Cardiac muscle cell (in vitro differentiated cells and primary cell): ENCODE measurements at regions not wholly inside any gene's neighbourhood (a gene's known extent, or its start where the extent isn't known, plus 50 kb on each side); places are given as distances from the start of the nearest gene placed in this dataset.

ENCODE experiments used
- DNase-seq, 2 donors: peaks; one replicate each; pipeline versions ENCODE4 v3.0.0 to v3.0.0-alpha.2; 2010 to 2017; ENCODE audit warnings: low read depth in 1 of 2, low spot score in 1 of 2
- H3K27ac ChIP-seq: fragments of 200-600 bp; sonication (generic); 2 replicates; pipeline ENCODE4 v1.5.1; 2016
- H3K27me3 ChIP-seq: fragments of 200-600 bp; sonication (generic); 2 replicates; pipeline ENCODE4 v1.6.0; 2016; ENCODE audit warnings: control low read depth
- H3K36me3 ChIP-seq: fragments of 200-600 bp; sonication (generic); 2 replicates; pipeline ENCODE4 v1.5.1; 2016; ENCODE audit warnings: control low read depth
- H3K4me1 ChIP-seq: fragments of 200-600 bp; sonication (generic); 2 replicates; pipeline ENCODE4 v1.8.1; 2017; ENCODE audit warnings: low read depth, mild to moderate bottlenecking, mixed run types
- H3K4me3 ChIP-seq: fragments of 200-600 bp; sonication (generic); 2 replicates; pipeline ENCODE4 v1.5.1; 2016; ENCODE audit warnings: mild to moderate bottlenecking
- H3K9me3 ChIP-seq: fragments of 200-600 bp; sonication (generic); 2 replicates; pipeline ENCODE4 v1.5.1; 2017; ENCODE audit warnings: low read depth, mild to moderate bottlenecking, control low read depth
- CTCF ChIP-seq: IDR thresholded peaks from 2 replicates; pipeline ENCODE4 v1.5.1; 2012; ENCODE audit warnings: low read depth, mild to moderate bottlenecking, low read length

- TF ChIP-seq CTCF, result no peak
- H3K4me1 ChIP-seq, result no peaks in the 10 kb centered on the region
- H3K36me3 ChIP-seq, result no peaks in the 10 kb centered on the region
- no peaks in the 10 kb centered on the region for H3K9me3 ChIP-seq
- DNase-seq, result no peak
- no peak overlapping the region for H3K27ac ChIP-seq
- H3K27me3 ChIP-seq, result no peaks in the 10 kb centered on the region
- H3K4me3 ChIP-seq, result no peak overlapping the region
Observed at GRCh38 chr9:106339882-106340281, 523.1 kb upstream of the ZNF462 start.

- H3K9me3 ChIP-seq, result no peaks in the 10 kb centered on the region
- no peaks in the 10 kb centered on the region for H3K36me3 ChIP-seq
- no peak overlapping the region for H3K27ac ChIP-seq
- no peak for DNase-seq
- H3K4me1 ChIP-seq, result no peaks in the 10 kb centered on the region
- H3K4me3 ChIP-seq, result no peak overlapping the region
- H3K27me3 ChIP-seq, result no peaks in the 10 kb centered on the region
- TF ChIP-seq CTCF, result no peak
Observed at GRCh38 chr9:106350777-106351176, 512.2 kb upstream of the ZNF462 start.

- Histone ChIP-seq H3K4me1 (no peaks in the 10 kb centered on the region), H3K36me3 (no peaks in the 10 kb centered on the region), H3K9me3 (no peaks in the 10 kb centered on the region), H3K4me3 (no peak overlapping the region), H3K27ac (no peak overlapping the region), H3K27me3 (no peaks in the 10 kb centered on the region)
- DNase-seq, result no peak
- TF ChIP-seq CTCF, result no peak
Observed at GRCh38 chr9:106356924-106357323, 506.0 kb upstream of the ZNF462 start.

GRCh38 chr9:106358331-106358730 is 504.6 kb upstream of the ZNF462 start:
- H3K36me3 ChIP-seq, result no peaks in the 10 kb centered on the region
- H3K4me1 ChIP-seq, result no peaks in the 10 kb centered on the region
- H3K9me3 ChIP-seq, result no peaks in the 10 kb centered on the region
- no peak for TF ChIP-seq CTCF
- H3K27ac ChIP-seq, result no peak overlapping the region
- no peaks in the 10 kb centered on the region for H3K27me3 ChIP-seq
- DNase-seq, result no peak
- H3K4me3 ChIP-seq, result no peak overlapping the region

- TF ChIP-seq CTCF, result no peak
- no peaks in the 10 kb centered on the region for H3K27me3 ChIP-seq
- H3K4me3 ChIP-seq, result no peak overlapping the region
- no peak overlapping the region for H3K27ac ChIP-seq
- H3K4me1 ChIP-seq, result no peaks in the 10 kb centered on the region
- DNase-seq, result no peak
- no peaks in the 10 kb centered on the region for H3K9me3 ChIP-seq
- no peaks in the 10 kb centered on the region for H3K36me3 ChIP-seq
Observed at GRCh38 chr9:106376689-106377088, 486.3 kb upstream of the ZNF462 start.

GRCh38 chr9:106383072-106383471 is 479.9 kb upstream of the ZNF462 start:
- no peaks in the 10 kb centered on the region for H3K36me3 ChIP-seq
- H3K27ac ChIP-seq, result no peak overlapping the region
- DNase-seq, result no peak
- H3K4me1 ChIP-seq, result no peaks in the 10 kb centered on the region
- H3K27me3 ChIP-seq, result no peaks in the 10 kb centered on the region
- H3K4me3 ChIP-seq, result no peak overlapping the region
- H3K9me3 ChIP-seq, result no peaks in the 10 kb centered on the region
- no peak for TF ChIP-seq CTCF
